H1 (cell line): ENCODE measurements at regions not wholly inside any gene's neighbourhood (a gene's known extent, or its start where the extent isn't known, plus 50 kb on each side); places are given as distances from the start of the nearest gene placed in this dataset.

Experiments
- CTCF ChIA-PET: fragments of 300-600 bp; sonication (Branson Sonifier 250); formaldehyde crosslinking; loops from one replicate; lab custom pipeline; 2021; ENCODE audit not compliant: partially characterized antibody; lab: Charles Lee
- POLR2A ChIA-PET: fragments of 300-600 bp; sonication (Branson Sonifier 250); formaldehyde crosslinking; loops from one replicate; lab custom pipeline; 2021; ENCODE audit warnings: inconsistent platforms; ENCODE audit not compliant: partially characterized antibody; lab: Charles Lee
- DNase-seq, 2 experiments: peaks; one replicate each; pipeline versions ENCODE4 v3.0.0 to v3.0.0-alpha.2; 2010 to 2022; ENCODE audit warnings: low spot score in 2 of 2, low read depth in 1 of 2, mixed read lengths in 1 of 2
- FAIRE-seq: peaks from 2 replicates; lab custom pipeline; 2011; peaks lifted over from hg19 to GRCh38; lab: Jason Lieb, UNC
- H2AFZ ChIP-seq: 2 replicates; pipeline ENCODE4 v1.8.1; 2012; ENCODE audit warnings: low read length, inconsistent platforms
- H2AK5ac ChIP-seq: 2 replicates; pipeline ENCODE4 v1.6.1; 2013; ENCODE audit warnings: low read depth, low read length
- H2BK120ac ChIP-seq: replicated peaks from 2 replicates; pipeline ENCODE3; 2013; ENCODE audit warnings: low read depth, low read length, inconsistent platforms
- H2BK12ac ChIP-seq: 2 replicates; pipeline ENCODE4 v1.6.1; 2013; ENCODE audit warnings: low read depth, low read length
- H2BK15ac ChIP-seq: 2 replicates; pipeline ENCODE4 v1.6.1; 2013; ENCODE audit warnings: low read length
- H2BK20ac ChIP-seq: 2 replicates; pipeline ENCODE4 v1.6.1; 2013; ENCODE audit warnings: low read length
- H2BK5ac ChIP-seq: 2 replicates; pipeline ENCODE4 v1.6.1; 2013; ENCODE audit warnings: low read depth, low read length
- H3K14ac ChIP-seq: 2 replicates; pipeline ENCODE4 v1.6.1; 2013; ENCODE audit warnings: inconsistent platforms; ENCODE audit not compliant: insufficient read length
- H3K18ac ChIP-seq: 2 replicates; pipeline ENCODE4 v1.6.1; 2013; ENCODE audit warnings: low read length; ENCODE audit errors: extremely low read depth
- H3K23ac ChIP-seq: 2 replicates; pipeline ENCODE4 v1.6.1; 2013; ENCODE audit warnings: inconsistent platforms; ENCODE audit not compliant: insufficient read length
- H3K23me2 ChIP-seq: 2 replicates; pipeline ENCODE4 v1.6.1; 2013; ENCODE audit warnings: low read depth, low read length
- H3K27ac ChIP-seq: 2 replicates; pipeline ENCODE4 v1.6.1; 2011; ENCODE audit warnings: low read depth, low read length, inconsistent platforms
- H3K27me3 ChIP-seq, 4 experiments: replicated peaks in 1 of 4; 1 replicate in 1 of 4; 2 replicates in 3 of 4; pipeline versions ENCODE4 v1.6.1 to v1.8.1; 2011 to 2013; ENCODE audit warnings: low read length in 3 of 4, mild to moderate bottlenecking in 3 of 4, inconsistent platforms in 2 of 4, mixed read lengths in 2 of 4, moderate library complexity in 1 of 4; ENCODE audit not compliant: control insufficient read depth in 3 of 4, insufficient read depth in 3 of 4; ENCODE audit errors: extremely low read depth in 1 of 4
- H3K36me3 ChIP-seq, 4 experiments: 2 replicates each; pipeline versions ENCODE4 v1.6.1 to v1.8.1; 2011 to 2013; ENCODE audit warnings: mild to moderate bottlenecking in 4 of 4, low read length in 3 of 4, moderate library complexity in 2 of 4, control low read depth in 1 of 4, inconsistent platforms in 1 of 4; ENCODE audit not compliant: insufficient read depth in 4 of 4, control insufficient read depth in 2 of 4
- H3K4ac ChIP-seq: replicated peaks from 2 replicates; pipeline ENCODE3; 2013; ENCODE audit warnings: low read length, low read depth, mixed read lengths, inconsistent platforms; ENCODE audit not compliant: insufficient read length
- H3K4me1 ChIP-seq, 4 experiments: replicated peaks in 1 of 4; 1 replicate in 1 of 4; 2 replicates in 3 of 4; pipeline versions ENCODE4 v1.6.1 to v1.8.1; 2011 to 2013; ENCODE audit warnings: low read length in 3 of 4, inconsistent platforms in 2 of 4, mixed read lengths in 1 of 4; ENCODE audit not compliant: insufficient read depth in 4 of 4, control insufficient read depth in 3 of 4
- H3K4me2 ChIP-seq, 2 experiments: 2 replicates each; pipeline versions ENCODE4 v1.6.1 to v1.8.1; 2011 to 2013; ENCODE audit warnings: low read depth in 2 of 2, low read length in 2 of 2, control low read depth in 1 of 2, inconsistent platforms in 1 of 2, mild to moderate bottlenecking in 1 of 2; ENCODE audit not compliant: insufficient read depth in 1 of 2
- H3K4me3 ChIP-seq, 4 experiments: fragments of 200-600, 300-600 bp in 1 of 4; sonication (generic), shearing (Covaris generic), sonication (Bioruptor Twin) in 1 of 4; 2 replicates each; pipeline versions ENCODE4 v1.5.1 to v1.8.1; 2011 to 2016; ENCODE audit warnings: low read length in 4 of 4, low read depth in 3 of 4, control low read depth in 2 of 4, inconsistent platforms in 2 of 4, mild to moderate bottlenecking in 2 of 4, mixed read lengths in 1 of 4, moderate library complexity in 1 of 4; ENCODE audit not compliant: insufficient read depth in 2 of 4; ENCODE audit errors: extremely low read depth in 1 of 4
- H3K56ac ChIP-seq: replicated peaks from 2 replicates; pipeline ENCODE3; 2013; ENCODE audit warnings: low read depth, mild to moderate bottlenecking, mixed read lengths, low read length, inconsistent platforms; ENCODE audit not compliant: insufficient read length
- H3K79me1 ChIP-seq: 2 replicates; pipeline ENCODE4 v1.6.1; 2013; ENCODE audit warnings: low read depth, low read length, control low read depth
- H3K79me2 ChIP-seq, 2 experiments: 2 replicates each; pipeline versions ENCODE4 v1.6.1 to v1.8.1; 2012 to 2013; ENCODE audit warnings: low read length in 2 of 2, mild to moderate bottlenecking in 2 of 2, inconsistent platforms in 1 of 2; ENCODE audit not compliant: insufficient read depth in 2 of 2, control insufficient read depth in 1 of 2
- H3K9ac ChIP-seq, 4 experiments: replicated peaks in 1 of 4; 1 replicate in 1 of 4; 2 replicates in 3 of 4; pipeline versions ENCODE4 v1.6.1 to v1.8.1; 2011 to 2013; ENCODE audit warnings: low read depth in 3 of 4, low read length in 3 of 4, control low read depth in 2 of 4, mild to moderate bottlenecking in 2 of 4, moderate library complexity in 2 of 4, inconsistent platforms in 1 of 4; ENCODE audit errors: extremely low read depth in 1 of 4
- H3K9me3 ChIP-seq, 2 experiments: 2 replicates each; pipeline versions ENCODE4 v1.6.1 to v1.8.1; 2012 to 2013; ENCODE audit warnings: mild to moderate bottlenecking in 2 of 2, moderate library complexity in 2 of 2, control low read depth in 1 of 2, inconsistent platforms in 1 of 2, low read depth in 1 of 2, low read length in 1 of 2, mixed read lengths in 1 of 2; ENCODE audit not compliant: insufficient read depth in 2 of 2
- H4K20me1 ChIP-seq, 2 experiments: replicated peaks in 1 of 2; 2 replicates each; pipeline versions ENCODE3 to v1.8.1; 2011 to 2013; ENCODE audit warnings: inconsistent platforms in 2 of 2, low read length in 2 of 2, mild to moderate bottlenecking in 1 of 2; ENCODE audit not compliant: insufficient read depth in 2 of 2, control insufficient read depth in 1 of 2
- H4K5ac ChIP-seq: 2 replicates; pipeline ENCODE4 v1.6.1; 2013; ENCODE audit warnings: low read length, low read depth, mixed read lengths, inconsistent platforms; ENCODE audit not compliant: insufficient read length
- H4K8ac ChIP-seq: 2 replicates; pipeline ENCODE4 v1.8.0; 2013; ENCODE audit warnings: mild to moderate bottlenecking, moderate library complexity, low read length, inconsistent platforms; ENCODE audit not compliant: insufficient read depth; ENCODE audit errors: extremely low read depth
- H4K91ac ChIP-seq: replicated peaks from 2 replicates; pipeline ENCODE3; 2013; ENCODE audit warnings: low read length, mixed read lengths, inconsistent platforms; ENCODE audit not compliant: insufficient read length
- CHD7 ChIP-seq: fragments of 300-600 bp; sonication (generic); IDR thresholded peaks from 2 replicates; pipeline ENCODE4 v1.7.1; 2012; ENCODE audit warnings: low read length, moderate library complexity, mild to moderate bottlenecking, inconsistent platforms; ENCODE audit not compliant: insufficient replicate concordance
- TEAD4 ChIP-seq: IDR thresholded peaks from 2 replicates; pipeline ENCODE4 v1.6.1; 2012; ENCODE audit warnings: low read depth, low read length, inconsistent platforms, mixed read lengths

- ChIA-PET CTCF (interaction anchor here (0.7 to 1.7 kb wide), 2 partner anchors 156 to 360 kb away, joined by 4 to 5 read pairs; no protein-coding TSS in a partner anchor), POLR2A (no interaction called here)
- no peak overlapping the region for H2BK12ac ChIP-seq
- H3K27ac ChIP-seq, result no peak overlapping the region
- H3K27me3 ChIP-seq, result no peaks in the 10 kb centered on the region
- peaks cover 6 to 27% of the 10 kb centered on the region in 2 experiments for H3K9me3 ChIP-seq
- H4K91ac ChIP-seq, result no peak overlapping the region
- H2AK5ac ChIP-seq, result no peak overlapping the region
- no peak overlapping the region for H3K56ac ChIP-seq
- no peak overlapping the region for H4K5ac ChIP-seq
- no peak overlapping the region for H2BK15ac ChIP-seq
- no peaks in the 10 kb centered on the region for H4K20me1 ChIP-seq
- H3K14ac ChIP-seq, result no peak overlapping the region
- H3K18ac ChIP-seq, result no peak overlapping the region
- H3K23ac ChIP-seq, result no peak overlapping the region
- H2BK120ac ChIP-seq, result no peak overlapping the region
- DNase-seq (no peak), FAIRE-seq (no peak)
- no peak overlapping the region for H2BK20ac ChIP-seq
- no peak overlapping the region for H2AFZ ChIP-seq
- no peaks in the 10 kb centered on the region for H3K79me2 ChIP-seq
- H2BK5ac ChIP-seq, result no peak overlapping the region
- no peak overlapping the region for H3K9ac ChIP-seq
- no peaks in the 10 kb centered on the region for H3K4me1 ChIP-seq
- H3K23me2 ChIP-seq, result no peaks in the 10 kb centered on the region
- H3K36me3 ChIP-seq, result no peaks in the 10 kb centered on the region
- H3K4me3 ChIP-seq, result no peak overlapping the region
- H4K8ac ChIP-seq, result no peak overlapping the region
- H3K4ac ChIP-seq, result no peak overlapping the region
- H3K79me1 ChIP-seq, result no peaks in the 10 kb centered on the region
- no peak overlapping the region for H3K4me2 ChIP-seq
- no peak for TF ChIP-seq TEAD4
- no peak for TF ChIP-seq CHD7
Measured at GRCh38 chr1:185514311-185514710, 197.3 kb upstream of the IVNS1ABP start.
